Epithelial cell of proximal tubule (primary cell): ENCODE measurements at regions not wholly inside any gene's neighbourhood (a gene's known extent, or its start where the extent isn't known, plus 50 kb on each side); places are given as distances from the start of the nearest gene placed in this dataset.

Experiments
- DNase-seq: peaks from one replicate; pipeline ENCODE4 v3.0.0-alpha.2; 2011; ENCODE audit warnings: low read depth
- H3K4me3 ChIP-seq: 2 replicates; pipeline ENCODE4 v1.5.1; 2011; ENCODE audit warnings: low read depth, mild to moderate bottlenecking, low read length
- CTCF ChIP-seq: conservative IDR thresholded peaks from 2 replicates; pipeline ENCODE4 v1.5.1; 2012; ENCODE audit warnings: low read depth, mild to moderate bottlenecking, low read length

DNA sequence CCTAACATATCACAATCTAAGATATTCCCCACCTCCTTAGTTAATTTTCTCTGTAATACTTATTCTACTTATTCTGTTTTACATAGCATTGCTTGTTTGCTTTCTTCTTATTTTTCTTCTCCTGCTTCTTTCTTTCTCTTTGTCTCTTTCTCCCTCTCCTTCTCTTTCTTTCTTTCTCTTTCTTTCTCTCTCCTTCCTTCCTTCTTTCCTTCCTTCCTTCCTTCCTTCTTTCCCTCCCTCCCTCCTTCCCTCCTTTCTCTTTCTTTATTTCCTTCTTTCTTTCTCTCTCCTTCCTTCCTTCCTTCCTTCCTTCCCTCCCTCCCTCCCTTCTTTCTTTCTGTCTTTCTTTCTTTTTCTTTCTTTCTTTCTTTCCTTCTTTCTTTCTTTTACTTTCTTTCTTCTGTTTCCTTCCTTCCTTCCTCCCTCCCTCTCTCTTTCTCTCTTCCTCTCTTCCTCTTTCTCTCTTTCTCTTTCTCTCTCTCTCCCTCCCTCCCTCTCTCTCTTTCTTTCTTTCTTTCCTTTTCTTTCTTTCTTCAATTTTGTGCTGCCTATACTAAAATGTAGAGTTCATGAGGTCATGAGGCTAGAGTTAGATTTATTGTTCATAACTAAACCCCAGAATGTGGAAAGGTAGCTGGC is 445.4 kb downstream of the GATA3 start:
- TF ChIP-seq CTCF = no peak
- DNase-seq = no peak
- H3K4me3 ChIP-seq = no peak overlapping the region

- no peak for TF ChIP-seq CTCF
- H3K4me3 ChIP-seq = no peak overlapping the region
- DNase-seq = no peak
Measured at GRCh38 chr10:8502573-8502972, 448.1 kb downstream of the GATA3 start.

DNA sequence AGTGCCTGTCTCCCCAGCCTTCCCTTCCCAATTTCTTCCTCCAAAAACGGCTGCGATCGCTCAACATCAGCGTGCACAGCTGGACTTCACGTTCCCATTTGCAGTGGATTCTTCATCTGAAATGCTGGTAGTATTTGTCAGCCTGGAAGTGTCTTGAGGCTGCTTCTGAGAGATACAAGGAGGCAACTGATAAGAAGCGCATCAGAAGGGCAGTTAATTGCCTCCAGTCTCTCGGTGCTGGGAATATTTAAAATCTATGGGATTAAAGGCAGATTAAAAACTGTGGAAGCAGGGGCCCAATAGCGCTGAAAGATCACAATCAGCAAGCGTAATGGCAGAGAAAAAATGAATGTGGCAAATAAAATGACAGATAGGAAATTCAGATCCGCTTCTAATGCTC is 450.0 kb downstream of the GATA3 start:
- no peak for TF ChIP-seq CTCF
- H3K4me3 ChIP-seq = no peak overlapping the region
- no peak for DNase-seq

DNA sequence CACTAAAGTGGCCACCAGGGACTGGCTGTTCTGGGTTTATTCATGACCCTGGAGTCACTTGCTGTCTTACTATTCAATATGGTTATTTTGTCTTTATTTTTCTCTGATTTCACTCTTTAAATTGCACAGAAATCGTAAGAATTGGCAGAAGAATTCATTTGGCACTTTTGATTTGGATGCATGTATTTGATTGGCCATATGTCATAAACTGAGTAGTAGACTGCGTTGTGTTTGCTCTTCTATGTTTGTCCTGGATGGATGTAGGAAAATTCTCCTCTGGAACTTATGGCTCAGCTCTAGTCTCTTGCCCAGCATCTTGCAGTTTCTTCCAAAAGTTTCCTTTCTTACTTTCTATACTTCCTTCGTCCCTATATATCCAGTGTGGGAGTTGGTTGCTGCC is 452.7 kb downstream of the GATA3 start:
- no peak overlapping the region for H3K4me3 ChIP-seq
- TF ChIP-seq CTCF = no peak
- no peak for DNase-seq

GRCh38 chr10:8508882-8509281 is 454.4 kb downstream of the GATA3 start:
- no peak overlapping the region for H3K4me3 ChIP-seq
- no peak for DNase-seq
- no peak for TF ChIP-seq CTCF

DNA sequence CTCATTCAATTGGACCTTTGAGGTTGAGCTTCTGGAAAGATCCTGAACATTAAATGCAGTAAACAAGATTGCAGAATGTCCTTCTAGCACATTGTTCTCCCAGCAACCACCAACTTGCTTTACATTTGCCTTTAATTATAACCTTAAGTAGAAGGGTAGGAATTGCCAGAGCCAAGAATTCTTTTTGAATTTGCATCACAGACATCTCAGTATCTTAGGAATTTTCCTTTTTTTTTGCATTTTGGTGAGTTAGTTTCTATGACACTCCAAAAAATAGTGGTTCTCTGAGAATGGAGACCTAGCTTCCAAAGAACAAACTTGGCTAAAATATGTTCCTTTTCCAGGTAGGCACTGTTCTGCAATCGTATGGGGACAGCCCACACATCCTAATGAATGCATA is 456.0 kb downstream of the GATA3 start:
- DNase-seq = no peak
- no peak overlapping the region for H3K4me3 ChIP-seq
- TF ChIP-seq CTCF = no peak

- no peak for DNase-seq
- TF ChIP-seq CTCF = no peak
- H3K4me3 ChIP-seq = no peak overlapping the region
Measured at GRCh38 chr10:8511026-8511425, 456.5 kb downstream of the GATA3 start.
